ENCODE measurements at regions not wholly inside any gene's neighbourhood (a gene's known extent, or its start where the extent isn't known, plus 50 kb on each side); places are given as distances from the start of the nearest gene placed in this dataset.

GRCh38 chr14:106507354-106507753 lies 981.0 kb downstream of the TMEM121 start:
- TF ChIP-seq KAT8 (CRISPR knock-in tag; IDR thresholded peaks at IDR 0.05): no peak
- TF ChIP-seq CTCF (CRISPR knock-in tag; IDR thresholded peaks at IDR 0.05): no peak
- TF ChIP-seq U2AF1 (optimal IDR thresholded peaks at IDR 0.05; ENCODE audit: low read depth, low read length): no peak
- no peak for TF ChIP-seq TCF7L2 (IDR thresholded peaks at IDR 0.05; ENCODE audit: low read depth, low read length)
- TF ChIP-seq TEAD2 (CRISPR knock-in tag; IDR thresholded peaks at IDR 0.05): no peak
- no peak for TF ChIP-seq CBFB (CRISPR knock-in tag; IDR thresholded peaks at IDR 0.05)
- no peak for TF ChIP-seq MYC (CRISPR knock-in tag; IDR thresholded peaks at IDR 0.05; ENCODE audit: borderline replicate concordance)
- no peak for TF ChIP-seq ZBTB8A (CRISPR knock-in tag; IDR thresholded peaks at IDR 0.05; ENCODE audit: borderline replicate concordance, low read depth)
- TF ChIP-seq TCF12 (IDR thresholded peaks at IDR 0.05): no peak
- no peak for TF ChIP-seq TCF12 (CRISPR knock-in tag; IDR thresholded peaks at IDR 0.05)

All from HepG2 (cell line).